CD4-positive, alpha-beta T cell treated with Interleukin-6 for 4 hours (primary cell): ENCODE measurements at regions not wholly inside any gene's neighbourhood (a gene's known extent, or its start where the extent isn't known, plus 50 kb on each side); places are given as distances from the start of the nearest gene placed in this dataset.
"Not testable (repeated sequence)": the region's sequence is repeated elsewhere in the genome, so short reads cannot be mapped to it uniquely, and the experiment has no call there.

ENCODE experiments used
- DNase-seq: peaks from one replicate; pipeline ENCODE4 v3.0.0-alpha.2; 2020; ENCODE audit warnings: mixed read lengths

DNA sequence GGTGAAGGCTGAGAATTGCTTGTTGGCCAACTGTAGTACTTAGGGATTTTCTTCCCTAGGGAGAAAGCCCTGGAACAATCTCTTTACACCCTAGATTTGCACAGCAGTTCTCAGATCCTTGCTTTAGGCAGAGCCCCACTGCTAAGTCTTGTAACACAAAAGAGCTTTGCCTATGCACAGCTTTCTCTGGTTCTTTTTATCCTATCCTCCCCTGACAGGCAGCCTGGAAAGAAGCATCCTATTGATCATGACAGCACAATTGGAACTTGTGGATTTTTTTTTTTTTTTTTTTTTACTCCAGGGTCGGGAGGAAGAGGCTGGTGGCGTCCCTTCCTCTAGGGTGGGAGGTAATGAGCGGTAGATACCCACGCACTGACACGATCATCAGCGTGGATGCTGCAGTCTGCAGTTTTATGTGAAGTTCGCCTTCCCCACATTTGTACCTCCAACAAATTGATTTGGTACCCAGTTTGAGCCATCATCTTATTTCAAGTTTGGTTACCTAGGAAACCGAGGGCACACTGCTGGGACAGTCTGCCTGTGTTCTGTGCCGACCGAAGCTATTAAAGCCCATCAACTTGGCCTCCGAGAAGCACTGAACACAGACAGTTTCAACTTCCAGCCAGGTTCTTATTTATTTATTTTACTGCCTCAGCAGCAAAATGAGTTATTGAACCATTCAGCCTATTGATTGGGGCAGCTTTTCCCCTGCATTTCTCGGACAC, 110.1 kb downstream of the NRN1 start:
- DNase-seq, result no peak

DNA sequence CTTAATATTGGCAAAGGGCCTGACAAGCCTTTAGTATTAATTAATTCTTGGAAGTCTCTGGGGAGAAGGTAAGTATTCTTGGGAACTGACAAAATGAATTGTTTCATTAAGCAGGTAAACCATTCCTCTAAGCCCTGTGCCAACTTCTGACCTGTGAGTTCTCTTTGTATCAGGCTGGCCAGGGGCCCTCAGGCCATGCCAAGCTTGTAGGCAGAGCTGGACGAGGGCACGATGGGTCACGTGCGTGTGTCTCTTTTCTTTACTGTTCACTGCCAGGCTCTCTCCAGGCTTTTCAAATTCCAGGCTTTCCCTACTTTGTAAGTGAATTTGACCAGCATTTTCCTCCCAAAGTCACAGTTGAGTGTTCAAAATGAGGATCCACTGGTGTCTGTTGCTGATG, 112.4 kb downstream of the NRN1 start:
- DNase-seq, result no peak

DNA sequence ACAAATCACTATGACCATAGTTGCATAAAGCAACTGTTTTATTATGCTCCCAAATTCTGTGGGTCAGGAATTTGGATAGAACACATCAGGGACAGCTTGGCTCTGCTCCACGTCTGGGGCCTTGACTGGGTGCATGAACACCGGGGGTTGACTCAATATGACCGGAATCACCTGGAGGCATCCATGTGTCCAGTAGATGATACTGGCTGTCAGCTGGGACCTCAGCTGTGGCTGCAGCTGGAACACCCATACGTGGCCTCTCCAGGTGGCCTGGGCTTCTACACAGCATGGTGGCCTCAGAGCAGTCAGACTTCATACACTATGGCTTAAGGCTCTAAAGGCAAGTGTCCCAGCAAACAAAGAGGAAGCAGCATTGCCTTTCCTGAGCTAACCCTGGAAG, 113.4 kb downstream of the NRN1 start:
- no peak for DNase-seq

DNA sequence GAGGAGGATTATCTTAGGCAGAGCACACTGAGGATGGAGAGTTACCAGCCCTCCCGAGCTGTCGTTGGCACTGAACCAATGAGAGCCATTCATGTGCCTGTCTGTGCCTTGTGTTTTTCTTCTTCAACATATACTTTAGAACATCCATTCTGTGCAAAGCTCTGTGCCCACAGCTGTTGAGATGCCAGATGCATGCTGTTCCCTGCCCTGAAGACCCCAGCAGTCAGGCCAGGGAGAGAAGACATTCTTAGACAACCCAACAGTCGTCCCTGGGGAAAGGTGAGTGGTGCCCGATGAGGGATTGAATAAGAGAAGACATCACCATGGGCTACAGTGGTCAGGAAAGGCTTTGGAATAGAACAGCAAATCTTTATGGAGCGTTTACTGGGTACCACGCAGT, 114.1 kb downstream of the NRN1 start:
- DNase-seq, result no peak

DNA sequence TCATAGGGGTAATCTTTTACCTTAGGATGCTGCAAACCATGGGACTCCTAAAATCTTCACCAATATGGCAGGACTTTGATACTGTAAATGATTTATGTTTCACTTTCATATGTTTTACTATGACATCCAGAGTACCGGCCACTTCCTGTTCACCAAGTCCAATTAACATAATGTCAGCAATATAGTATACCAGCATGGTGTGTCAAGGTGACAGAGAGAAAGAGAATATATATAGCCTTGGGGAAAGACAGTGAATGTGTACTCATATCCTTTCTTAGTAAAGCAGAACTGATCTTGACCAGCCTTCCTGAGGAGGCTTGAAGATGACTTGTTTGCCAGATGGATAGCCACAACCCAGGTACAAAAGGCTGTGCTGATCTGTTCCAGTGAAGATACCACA, 127.9 kb downstream of the NRN1 start:
- no peak for DNase-seq

DNA sequence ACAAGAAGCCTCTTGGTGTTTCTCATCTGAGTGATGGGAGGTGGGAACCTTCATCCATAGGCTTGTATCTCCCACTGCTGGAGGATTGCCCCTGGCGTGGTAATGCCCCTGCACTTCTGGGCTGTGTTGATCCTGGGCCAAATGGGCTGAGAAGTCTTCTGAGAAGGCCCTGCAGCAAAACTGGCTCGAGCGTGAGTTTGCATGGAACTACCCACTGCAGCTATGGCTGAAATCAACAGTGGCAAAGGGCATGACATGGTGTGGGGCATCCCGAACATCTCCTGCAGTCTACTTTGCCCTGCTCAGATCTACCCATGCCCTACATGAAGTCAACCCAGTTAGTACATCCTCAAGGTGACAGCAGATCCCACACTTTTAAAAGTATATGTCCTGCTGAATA, 130.6 kb downstream of the NRN1 start:
- no peak for DNase-seq

DNA sequence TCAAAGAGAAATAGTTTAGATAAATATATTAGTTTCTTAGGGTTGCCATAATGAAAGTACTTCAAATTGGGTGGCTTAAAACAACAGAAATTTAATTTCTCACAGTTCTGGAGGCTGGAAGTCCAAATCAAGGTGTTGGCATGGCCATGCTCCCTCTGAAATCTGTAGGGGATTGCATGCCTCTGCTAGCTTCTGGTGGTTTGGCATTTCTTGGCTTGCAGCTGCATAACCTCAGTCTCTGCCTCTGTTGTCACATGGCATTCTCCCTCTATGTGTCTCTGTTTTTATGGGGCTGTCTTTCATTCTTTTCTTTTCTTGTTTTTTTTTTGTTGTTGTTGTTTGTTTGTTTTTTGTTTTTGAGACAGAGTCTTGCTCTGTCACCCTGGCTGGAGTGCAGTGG, 132.7 kb downstream of the NRN1 start:
- DNase-seq, result not testable (repeated sequence)

DNA sequence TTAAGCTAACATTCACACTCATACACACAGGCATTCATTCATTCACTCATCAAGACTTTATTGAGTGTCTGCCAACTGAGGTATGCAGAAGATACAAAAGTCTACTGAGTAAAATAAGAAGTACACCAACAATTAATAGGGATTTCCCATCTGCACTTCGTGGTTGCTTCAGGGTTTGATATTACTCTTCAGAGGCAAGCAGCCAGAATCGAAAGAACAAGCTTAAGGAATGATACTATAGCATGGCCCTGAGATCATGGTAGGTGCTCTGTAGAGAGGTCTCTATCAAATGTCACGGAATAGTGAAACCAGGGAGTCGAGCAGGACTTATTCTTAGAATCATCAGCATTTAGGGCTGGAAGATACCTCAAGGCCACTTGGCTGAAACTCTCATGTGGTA, 135.4 kb downstream of the NRN1 start:
- no peak for DNase-seq

DNA sequence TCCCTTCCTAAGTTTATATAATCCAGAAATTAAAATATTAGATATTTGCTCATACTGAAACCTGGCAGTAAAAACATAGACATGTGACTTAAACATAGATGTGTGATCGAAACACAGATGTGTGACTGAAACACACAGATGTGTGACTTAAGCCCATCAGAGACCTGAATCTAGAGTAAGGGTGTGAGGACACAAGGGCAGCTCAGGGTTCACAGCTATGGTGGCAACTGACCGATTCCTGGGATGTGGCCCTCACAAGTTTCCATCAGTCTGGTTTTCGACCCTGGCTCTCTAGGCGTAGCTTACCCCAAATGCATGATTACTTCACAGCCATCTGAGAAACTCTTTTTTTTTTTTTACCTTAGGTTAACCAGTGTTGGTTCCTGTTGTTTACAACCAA, 137.0 kb downstream of the NRN1 start:
- no peak for DNase-seq

DNA sequence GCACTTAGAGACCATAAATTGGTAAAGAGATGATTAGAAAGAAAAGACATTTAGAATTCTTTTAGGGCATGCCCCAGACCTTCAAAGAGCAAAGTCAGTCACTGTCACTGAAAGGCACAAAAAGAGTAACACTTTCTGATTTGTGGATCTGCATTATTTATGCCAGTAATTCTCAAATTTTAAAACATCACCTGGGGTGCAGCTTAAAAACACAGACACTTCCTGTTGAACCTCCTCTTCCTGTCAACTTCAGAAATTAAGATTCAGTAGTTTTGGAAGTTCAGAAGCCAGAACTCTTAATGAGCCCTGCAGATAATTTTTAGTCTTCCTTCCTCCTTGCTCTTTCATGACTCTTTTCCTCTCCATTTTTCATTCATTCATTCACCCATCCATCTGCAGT, 137.5 kb downstream of the NRN1 start:
- DNase-seq, result no peak

DNA sequence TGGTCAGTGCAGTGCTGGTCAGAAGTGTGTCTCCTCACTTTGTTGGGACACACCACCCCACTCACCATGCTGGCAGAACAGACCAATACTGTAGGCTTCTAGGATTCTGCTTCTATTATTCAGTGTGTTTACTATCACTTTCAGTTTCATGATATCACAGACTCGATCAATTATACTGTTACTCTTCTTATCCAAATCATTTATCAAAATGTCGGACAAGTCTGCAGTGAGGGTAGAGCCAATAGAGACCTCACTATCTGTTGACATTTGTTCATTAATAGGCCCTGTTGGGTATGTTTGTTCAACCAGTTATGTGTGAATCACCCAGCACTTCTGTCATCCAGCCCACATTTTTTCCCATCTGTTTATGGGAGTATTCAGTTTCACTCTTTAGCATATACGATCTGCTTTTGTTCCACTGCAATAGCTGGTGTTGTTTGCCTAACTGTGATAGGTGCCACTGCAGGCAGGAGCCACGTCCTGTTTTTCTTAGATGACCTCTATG, 140.1 kb downstream of the NRN1 start:
- peak; percentile 20 for DNase-seq

DNA sequence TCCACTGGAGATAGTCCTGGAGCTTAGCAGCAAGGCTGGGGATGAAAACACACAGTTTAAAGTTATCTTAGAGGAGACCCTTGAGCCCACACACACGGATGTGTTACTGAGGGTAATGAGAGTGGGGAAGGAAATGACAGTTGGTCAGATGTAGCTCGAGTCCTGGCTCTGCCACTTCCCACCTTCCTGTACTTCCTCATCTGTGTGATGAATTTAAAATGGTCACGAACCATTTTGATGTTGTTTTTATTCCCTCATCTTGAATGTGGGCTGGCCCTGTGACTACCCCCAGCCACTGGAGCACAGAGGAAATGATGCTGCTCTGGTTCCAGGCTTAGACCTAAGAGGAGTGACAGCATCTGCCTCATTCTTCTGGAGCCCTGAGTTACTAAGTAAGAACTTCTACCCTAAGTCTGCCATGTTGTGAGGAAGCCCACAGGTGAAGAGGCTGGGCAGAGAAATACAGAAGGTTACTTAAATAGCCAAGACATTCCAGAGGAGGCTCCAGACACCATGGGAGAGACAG, 141.2 kb downstream of the NRN1 start:
- DNase-seq, result peak; percentile 25

DNA sequence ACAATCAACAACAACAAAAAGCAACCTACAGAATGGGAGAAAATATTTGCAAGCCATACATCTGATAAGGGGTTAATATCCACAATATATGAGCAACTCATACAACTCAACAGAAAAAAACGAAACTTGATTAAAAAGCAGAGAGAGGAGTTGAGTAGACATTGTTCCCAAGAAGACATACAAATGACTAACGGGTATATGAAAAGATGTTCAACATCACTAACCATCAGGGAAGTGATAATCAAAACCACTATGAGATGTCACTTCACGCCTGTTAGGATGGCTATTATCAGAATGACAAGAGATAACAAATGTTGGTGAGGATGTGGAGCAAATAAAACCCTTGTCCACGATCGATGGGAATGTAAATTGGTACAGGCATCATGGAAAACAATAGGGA, 145.9 kb downstream of the NRN1 start:
- DNase-seq, result no peak

DNA sequence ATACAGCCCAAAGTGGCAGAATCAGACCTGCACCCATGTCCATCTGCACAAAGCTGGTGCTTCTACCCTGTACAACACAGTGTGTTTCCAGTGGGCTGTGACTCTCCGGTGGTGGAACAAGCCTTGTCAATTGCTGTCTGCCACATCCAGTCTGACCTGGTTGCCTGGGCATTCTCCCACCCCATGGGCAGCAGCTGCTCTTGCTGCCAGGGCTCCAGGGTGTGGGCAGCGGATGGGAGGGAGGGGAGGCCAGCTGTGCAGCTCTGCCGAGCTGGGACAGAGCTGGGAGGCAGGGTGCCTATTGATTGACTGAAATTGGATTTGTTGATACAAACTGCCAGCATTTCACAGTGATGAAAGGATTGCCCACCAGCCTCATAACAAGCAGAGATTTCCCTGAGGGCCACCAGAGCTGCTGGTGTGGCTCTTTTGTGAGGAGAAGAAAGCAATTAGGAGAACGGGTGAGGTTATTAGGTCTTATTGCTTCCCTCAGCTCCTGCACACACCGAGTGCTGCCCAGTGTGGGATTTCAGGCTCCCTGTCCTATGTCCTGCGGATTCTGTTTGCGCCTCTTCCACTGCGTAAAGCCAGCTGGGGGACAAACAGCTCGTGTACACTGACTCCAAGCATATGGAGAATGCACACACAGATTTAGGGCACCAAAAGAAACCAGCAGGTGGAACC, 150.8 kb downstream of the NRN1 start:
- no peak for DNase-seq

DNA sequence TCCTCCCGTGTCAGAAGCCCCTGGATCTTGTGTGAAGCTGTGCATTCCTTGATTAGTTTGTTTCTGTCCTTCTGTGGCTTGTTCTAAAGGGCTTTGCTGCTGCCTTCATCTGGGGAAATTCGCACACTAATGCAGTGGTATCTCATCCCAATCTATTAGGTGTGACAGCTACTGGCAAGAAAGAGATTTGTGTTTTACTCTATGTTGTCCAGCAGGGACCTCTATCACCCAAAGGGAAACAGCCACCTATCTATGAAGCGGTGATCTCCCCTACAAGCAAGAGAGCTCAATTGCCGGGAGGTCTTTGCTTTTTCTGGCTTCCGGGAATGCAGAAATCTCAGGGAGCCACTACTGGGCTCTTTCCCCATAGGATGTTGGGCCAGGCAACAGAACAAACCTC, 151.8 kb downstream of the NRN1 start:
- DNase-seq, result no peak

DNA sequence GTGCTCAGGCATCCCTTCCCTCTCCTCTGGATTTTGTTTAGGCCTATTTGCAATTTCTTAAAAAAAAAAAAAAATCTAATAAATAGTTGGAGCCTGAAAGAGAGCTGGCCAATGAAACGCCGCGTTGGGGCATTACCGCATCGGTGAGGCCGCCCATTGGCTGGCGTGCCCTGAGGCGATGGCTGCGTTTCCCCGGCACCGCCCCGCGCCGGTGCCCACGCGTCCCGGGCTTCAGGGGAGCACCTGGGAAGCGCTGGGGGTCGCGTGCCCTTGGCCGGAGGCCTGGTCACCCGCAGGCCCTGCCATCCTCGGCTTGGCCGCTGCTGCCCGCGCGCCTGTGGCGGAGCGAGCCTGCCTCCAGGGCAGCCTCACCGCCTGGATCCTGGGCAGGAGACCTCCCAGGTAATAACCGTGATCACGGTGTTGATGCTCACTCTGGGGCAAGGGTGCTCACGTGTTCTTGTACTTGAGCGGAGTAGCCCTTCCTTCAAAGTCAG, 155.4 kb downstream of the NRN1 start:
- peak; percentile 75 for DNase-seq

DNA sequence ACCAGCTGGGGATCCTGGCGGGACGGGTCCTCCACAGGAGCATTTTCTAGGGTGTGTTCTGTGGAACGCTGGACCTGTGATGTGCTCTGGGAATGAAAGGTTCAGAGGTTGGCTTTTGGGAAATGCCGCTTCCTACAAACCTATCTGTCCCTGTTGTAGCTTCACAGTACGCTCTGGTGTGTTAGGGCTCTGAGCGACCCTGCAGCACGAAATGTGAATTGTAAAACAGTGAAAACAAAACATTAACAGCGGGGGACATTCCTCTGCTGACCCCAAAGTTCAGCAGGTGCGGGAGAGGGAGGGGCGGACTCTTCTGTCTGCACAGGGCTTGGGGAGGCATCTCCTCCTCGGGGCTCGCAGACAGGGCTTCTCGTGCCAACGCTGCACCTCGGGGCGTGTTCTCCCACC, 155.9 kb downstream of the NRN1 start:
- DNase-seq, result no peak

DNA sequence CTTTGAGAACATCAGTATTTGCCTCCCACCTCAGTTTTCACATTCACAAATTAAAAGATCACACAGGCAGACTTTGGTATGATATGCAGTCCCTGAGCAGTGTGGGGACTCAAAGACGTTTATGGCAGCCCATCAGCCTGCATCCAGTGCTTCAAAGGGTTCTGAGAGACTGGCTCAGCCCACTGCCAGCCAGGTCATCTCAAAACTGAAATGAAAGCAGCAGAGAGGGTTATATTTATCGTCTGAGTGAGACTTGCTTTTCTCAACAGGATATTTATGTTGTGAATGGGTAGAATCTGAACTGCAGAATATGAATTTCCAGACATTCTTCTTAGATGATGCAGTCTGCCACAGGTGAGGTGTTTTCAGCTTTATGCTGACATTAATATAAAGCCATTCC, 159.8 kb downstream of the NRN1 start:
- DNase-seq, result no peak

DNA sequence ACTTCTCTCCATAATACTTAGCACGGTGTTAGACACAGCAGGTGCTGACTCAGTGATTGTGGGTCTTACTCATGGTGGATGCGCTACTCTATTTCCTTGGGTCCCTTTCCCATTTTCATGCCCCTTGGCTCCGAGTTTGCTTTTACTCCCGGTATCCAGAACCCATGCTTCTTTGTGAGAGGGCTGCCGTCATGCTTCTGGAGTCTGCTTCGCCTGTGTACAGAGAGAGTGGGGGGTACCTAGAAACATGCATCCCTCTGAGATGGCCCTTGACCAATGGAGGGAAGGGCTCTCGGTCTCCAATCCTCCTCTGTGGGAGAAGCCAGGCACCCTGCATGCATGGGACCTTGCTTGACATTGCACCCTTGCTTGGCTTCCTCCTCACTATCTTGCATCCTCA, 160.4 kb downstream of the NRN1 start:
- DNase-seq, result no peak

DNA sequence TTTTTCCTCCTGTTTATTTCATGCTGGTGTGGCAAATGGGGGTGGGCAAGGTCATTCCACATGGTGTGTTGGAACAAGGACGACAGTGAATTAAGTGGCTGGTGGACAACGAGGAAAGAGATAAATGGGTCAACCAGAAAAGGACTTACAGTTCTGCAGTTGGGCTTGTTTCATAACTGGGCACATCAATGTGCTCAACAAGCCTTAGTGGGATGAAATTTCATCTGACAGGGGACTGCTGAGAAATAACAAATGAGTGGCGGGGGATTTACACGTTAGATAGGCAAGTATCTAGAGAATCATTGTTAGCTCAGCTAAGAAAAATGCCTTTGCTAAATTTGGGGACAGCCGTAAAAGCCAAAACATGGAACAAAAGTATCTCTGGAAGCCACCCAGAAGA, 163.6 kb downstream of the NRN1 start:
- DNase-seq, result no peak

DNA sequence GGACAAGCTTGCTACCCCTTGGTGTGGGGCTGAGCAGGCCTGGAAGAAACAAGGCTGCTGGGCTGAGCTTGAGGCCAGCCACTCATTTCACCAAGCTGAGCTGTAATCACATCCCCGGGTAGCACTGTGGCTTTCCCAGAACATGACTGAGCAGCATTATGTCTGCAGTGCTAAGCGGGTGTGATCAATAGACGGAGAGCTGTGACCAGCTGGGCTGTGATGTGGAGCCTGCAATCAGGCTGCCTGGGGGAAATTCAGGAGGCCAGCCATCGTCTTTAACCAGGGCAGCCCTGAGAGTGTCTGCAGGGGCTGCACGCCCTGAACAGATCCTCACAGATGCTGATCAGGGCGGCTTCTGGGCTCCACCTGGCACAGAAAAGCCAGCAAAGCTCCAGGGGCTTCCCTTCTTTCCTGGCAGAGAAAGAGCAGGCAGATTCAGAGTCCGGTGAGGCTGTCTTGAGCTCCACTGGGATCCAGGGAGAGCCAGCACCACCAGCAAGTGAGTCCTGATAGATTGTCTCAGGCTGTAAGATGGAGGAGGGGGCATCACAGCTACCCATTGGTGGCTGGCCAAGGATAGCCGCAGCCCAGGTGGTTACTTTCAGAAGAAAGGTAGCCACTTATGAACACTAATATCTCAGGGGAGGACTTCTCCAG, 165.9 kb downstream of the NRN1 start:
- no peak for DNase-seq

DNA sequence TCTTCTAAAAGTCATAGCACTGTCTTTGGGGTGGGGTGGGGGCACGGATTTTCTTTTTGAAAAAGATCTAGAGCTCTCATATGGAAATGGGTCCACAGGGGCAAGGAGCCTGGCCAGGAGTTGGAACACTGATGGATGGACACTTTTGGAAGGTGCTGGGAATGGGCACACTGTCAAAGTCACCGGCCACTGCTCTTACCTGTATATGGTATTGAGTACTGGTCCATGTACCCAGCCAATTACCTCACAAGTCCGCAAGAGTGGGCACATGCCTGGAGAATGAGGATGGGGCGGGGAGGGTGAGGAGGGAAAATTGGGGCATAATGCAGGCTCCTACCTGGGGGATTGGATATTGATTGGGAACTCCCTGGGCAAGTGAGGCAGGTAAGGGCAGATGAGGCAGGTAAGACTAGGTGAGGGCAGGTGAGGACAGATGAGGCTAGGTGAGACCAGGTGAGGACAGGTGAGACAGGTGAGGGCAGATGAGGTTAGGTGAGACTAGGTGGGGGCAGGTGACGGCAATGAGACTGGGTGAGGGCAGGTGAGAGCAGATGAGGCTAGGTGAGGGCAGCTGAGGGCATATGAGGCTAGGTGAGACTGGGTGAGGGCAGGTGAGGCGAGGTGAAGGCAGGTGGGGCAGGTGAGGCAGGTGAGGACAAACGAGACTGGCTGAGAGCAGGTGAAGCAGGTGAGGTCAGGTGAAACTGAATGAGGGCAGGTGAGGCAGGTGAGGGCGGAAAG, 167.9 kb downstream of the NRN1 start:
- DNase-seq, result no peak

DNA sequence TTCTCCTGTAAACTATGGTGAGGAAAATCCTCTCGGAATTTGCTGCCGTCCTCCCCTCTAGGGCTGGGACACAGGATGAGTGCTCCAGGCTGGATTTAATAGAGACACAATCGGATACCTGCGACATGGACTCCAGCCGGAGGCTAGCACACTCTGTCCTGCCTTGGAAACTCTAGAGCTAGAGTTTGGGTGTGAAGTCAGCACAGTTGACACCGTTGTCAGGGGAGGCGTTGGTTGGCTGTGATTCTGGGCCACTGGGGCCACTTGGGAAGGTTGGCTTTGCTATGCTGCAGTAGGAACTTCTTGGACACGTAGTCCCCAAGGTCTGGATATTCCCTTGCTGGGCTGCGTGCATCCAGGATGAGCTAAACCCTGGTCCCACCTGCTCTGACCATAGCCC, 169.4 kb downstream of the NRN1 start:
- no peak for DNase-seq
